ENCODE measurements at regions not wholly inside any gene's neighbourhood (a gene's known extent, or its start where the extent isn't known, plus 50 kb on each side); places are given as distances from the start of the nearest gene placed in this dataset.

DNA sequence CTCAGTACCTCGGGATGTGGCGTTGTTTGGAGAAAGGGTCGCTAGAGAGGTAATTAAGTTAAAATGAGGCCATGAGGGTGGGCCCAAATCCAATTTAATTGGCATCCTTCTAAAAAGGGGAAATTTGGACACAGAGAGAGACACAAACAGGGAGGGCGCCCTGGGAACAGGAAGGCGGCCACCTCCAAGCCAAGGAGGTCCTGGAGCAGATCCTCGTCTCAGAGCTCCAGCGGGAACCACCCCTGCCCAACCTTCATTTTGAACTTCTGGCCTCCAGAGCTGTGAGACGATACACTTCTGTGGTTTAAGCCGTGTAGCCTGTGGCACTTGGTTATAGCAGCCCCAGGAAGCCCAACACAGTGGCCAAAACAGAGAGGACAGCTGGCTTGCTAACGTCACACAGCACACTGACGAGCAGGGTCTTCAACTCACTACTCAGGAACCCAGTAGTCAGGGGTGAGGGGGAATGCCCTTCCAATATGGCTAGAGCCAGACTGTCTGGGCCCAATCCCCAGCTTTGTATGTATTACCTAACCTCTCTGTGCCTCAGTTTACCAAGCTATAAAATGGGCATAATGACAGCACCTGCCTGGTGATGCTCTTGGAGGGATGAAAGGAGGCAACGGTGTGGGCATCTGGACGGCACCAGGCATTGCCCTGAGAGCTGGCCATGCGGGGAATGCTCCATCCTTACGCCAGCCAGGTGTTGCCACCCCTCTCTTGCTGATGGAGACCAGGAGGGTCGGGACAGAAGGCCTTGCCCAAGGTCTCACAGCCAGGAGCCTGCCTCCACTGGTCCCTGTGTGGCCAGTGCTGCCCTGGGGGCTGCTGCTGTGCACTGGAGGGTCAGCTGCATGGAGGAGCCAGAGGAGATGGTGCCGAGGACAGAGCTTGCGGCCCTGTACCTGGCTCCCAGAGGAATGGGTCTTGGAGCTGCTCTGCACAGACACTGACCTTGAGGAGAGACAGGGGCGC, 53.3 kb upstream of the LINC01488 start:
- H3K9me3 ChIP-seq, result no peaks in the 10 kb centered on the region
- TF ChIP-seq CTCF (IDR thresholded peaks at IDR 0.05) (no peak), POLR2A (IDR thresholded peaks at IDR 0.05) (no peak)
- no peaks in the 10 kb centered on the region for H3K4me1 ChIP-seq
- no peak overlapping the region for H3K27ac ChIP-seq
- DNase-seq, result no peak
- H3K4me3 ChIP-seq (replicated peaks in 1 of 3), result no peak overlapping the region
- intact Hi-C loops (cut with DNase I), result no loop called here
- H3K27me3 ChIP-seq, result no peaks in the 10 kb centered on the region
- H3K36me3 ChIP-seq, result no peaks in the 10 kb centered on the region
- 88 to 89% methylated on average over 18 of the region's 19 CpGs for WGBS, 2 donors

DNA sequence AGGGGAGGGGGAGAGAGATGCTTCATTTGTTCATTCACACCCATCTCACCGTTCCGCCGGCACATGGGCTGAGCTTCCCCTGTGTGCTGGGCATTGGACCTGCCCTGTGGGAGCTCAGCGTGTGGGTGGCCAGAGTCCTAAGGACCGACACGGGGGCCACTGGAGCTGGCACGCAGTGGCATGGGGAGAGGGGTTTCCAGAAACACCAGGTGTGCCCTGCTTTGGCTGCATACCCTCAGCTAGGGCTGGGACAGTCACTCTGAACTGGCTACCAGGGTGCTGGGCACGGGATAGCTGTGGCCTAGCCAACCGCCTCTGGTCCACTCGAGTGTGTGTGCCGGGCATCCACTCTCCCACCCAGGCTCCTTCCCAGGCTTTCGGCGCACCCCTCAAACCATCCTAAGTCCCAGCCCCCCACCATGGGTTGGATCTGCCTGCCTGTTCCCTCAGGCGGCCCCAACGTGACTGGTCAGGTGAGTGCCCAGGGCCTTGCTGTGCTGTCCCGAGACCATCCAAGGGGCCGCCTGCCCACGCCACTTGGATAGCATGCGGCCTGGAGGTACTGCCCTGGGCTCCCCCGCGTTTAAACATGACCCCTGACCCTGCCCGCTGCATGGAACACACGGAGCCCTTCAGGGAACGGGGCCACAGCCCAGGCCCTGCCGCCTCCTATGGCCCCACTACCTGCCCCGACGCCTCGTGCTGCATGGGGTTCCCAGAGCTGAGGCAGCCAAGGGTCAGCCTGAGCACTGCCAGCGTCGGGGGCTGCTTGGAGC, 51.6 kb upstream of the LINC01488 start:
- H3K4me1 ChIP-seq, result no peaks in the 10 kb centered on the region
- no peaks in the 10 kb centered on the region for H3K36me3 ChIP-seq
- no peak for DNase-seq
- no peak overlapping the region for H3K4me3 ChIP-seq (replicated peaks in 1 of 3)
- 91 to 94% methylated on average over 12 to 24 of the region's 30 CpGs for WGBS, 2 donors
- TF ChIP-seq CTCF (IDR thresholded peaks at IDR 0.05) (no peak), POLR2A (IDR thresholded peaks at IDR 0.05) (no peak)
- no peaks in the 10 kb centered on the region for H3K27me3 ChIP-seq
- no peaks in the 10 kb centered on the region for H3K9me3 ChIP-seq
- intact Hi-C loops (cut with DNase I), result loop anchor here (10.0 kb wide), 1 partner anchor 295 kb away; no protein-coding TSS in a partner anchor
- no peak overlapping the region for H3K27ac ChIP-seq

- Histone ChIP-seq H3K9me3 (no peaks in the 10 kb centered on the region), H3K4me1 (no peaks in the 10 kb centered on the region), H3K4me3 (replicated peaks in 1 of 3) (no peak overlapping the region), H3K27me3 (no peaks in the 10 kb centered on the region), H3K27ac (no peak overlapping the region), H3K36me3 (no peaks in the 10 kb centered on the region)
- no peak for DNase-seq
- no peak for TF ChIP-seq CTCF (IDR thresholded peaks at IDR 0.05)
- TF ChIP-seq POLR2A (IDR thresholded peaks at IDR 0.05), result no peak
- 71 to 84% methylated on average over 5 of the region's 5 CpGs for WGBS, 2 donors
- intact Hi-C loops (cut with DNase I), result loop anchor here (10.0 kb wide), 1 partner anchor 296 kb away; no protein-coding TSS in a partner anchor
Observed at GRCh38 chr11:69430566-69430965, 50.9 kb upstream of the LINC01488 start.

DNA sequence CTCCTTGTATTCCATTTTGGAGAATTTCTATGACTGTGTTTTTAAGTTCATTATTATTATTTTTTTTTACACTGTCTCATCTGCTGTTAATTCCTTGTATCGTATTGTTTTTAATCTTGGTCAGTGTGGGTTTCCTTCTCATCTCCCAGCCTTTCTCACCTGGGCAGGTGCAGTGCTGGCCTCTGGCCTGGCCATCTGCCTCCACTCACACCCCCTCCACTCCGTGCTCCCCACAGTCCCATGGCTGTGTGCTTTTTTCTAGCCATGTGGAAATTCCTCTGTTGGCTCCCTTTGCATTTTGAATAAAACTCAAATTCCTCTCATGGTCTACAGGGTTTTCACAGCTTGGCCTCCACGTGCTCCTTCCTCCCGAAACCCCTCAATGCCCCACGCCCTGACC, 50.3 kb upstream of the LINC01488 start:
- H3K27me3 ChIP-seq, result no peaks in the 10 kb centered on the region
- H3K4me3 ChIP-seq (replicated peaks in 1 of 3), result no peak overlapping the region
- H3K9me3 ChIP-seq, result no peaks in the 10 kb centered on the region
- WGBS, 2 donors, result 76 to 89% methylated on average over 5 of the region's 5 CpGs
- H3K36me3 ChIP-seq, result no peaks in the 10 kb centered on the region
- no peak overlapping the region for H3K27ac ChIP-seq
- TF ChIP-seq CTCF (IDR thresholded peaks at IDR 0.05) (no peak), POLR2A (IDR thresholded peaks at IDR 0.05) (no peak)
- intact Hi-C loops (cut with DNase I), result loop anchor here (10.0 kb wide), 1 partner anchor 296 kb away; no protein-coding TSS in a partner anchor
- no peaks in the 10 kb centered on the region for H3K4me1 ChIP-seq
- DNase-seq, result no peak
